ENCODE measurements at regions not wholly inside any gene's neighbourhood (a gene's known extent, or its start where the extent isn't known, plus 50 kb on each side); places are given as distances from the start of the nearest gene placed in this dataset.

DNA sequence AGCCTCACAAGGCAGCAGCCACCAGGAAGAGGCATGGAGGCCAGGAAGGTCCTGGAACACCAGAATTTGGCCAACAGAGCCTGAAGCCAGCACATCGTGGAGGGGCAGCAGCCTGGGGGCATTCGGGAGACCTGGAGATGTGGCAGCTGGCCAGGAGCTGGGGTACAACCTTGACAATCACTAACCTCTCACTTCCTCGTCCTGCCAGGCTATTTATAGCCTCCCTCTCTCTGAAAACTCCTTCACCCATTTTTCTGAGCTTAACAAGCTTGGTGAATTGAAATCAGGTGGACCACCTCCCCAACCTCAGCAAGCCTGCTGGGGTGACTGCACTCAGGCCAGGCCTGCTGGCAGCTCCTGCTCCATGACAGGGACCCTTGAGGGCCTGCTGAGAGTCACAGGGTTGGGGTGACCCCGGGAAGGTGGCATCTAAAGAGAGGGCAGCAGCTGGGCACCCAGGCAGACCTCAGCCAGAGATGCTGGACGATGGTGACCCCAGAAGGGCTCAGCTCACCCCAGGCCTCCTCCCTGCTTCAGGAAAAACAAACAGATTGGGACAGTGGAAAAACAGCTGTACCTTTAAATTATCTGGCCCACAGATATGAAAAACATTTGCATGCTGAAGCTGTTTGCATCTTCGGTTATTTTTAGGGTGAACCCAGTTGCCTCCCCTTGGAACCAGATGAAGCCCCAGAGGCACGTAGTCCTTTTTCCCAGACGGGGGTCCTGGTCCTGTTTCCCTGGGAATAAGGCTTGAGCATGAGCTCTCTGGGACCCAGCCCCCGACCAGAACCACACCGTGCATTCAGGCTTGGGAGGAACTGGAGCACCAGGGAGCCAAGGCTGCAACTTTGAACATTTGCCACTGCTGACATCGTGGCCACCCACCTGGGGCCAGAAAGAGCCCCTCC is 67.0 kb downstream of the PITPNM2 start:
- no peaks in the 10 kb centered on the region for H3K36me3 Mint-ChIP-seq (ENCODE audit: insufficient read depth, unreplicated experiment)
- H3K4me1 ChIP-seq = no peaks in the 10 kb centered on the region
- no peak overlapping the region for H3K4me3 ChIP-seq (ENCODE audit: low read depth, low read length)
- DNase-seq = no peak
- H3K36me3 ChIP-seq (ENCODE audit: control insufficient read depth, insufficient read depth, low read length) = no peaks in the 10 kb centered on the region; the same call in 1 of the 2 replicates
- no peaks in the 10 kb centered on the region for H3K4me1 Mint-ChIP-seq (ENCODE audit: low read depth, unreplicated experiment)
- no TSS peak for BruUV-seq (replicated peaks)
- no peaks in the 10 kb centered on the region for H3K9me3 Mint-ChIP-seq (ENCODE audit: unreplicated experiment)
- ChIA-PET POLR2A (no interaction called here), CTCF (no interaction called here)
- no peaks in the 10 kb centered on the region for H3K27me3 ChIP-seq (replicated peaks; ENCODE audit: control insufficient read depth, insufficient read depth, low read length)
- H3K4me3 Mint-ChIP-seq (ENCODE audit: unreplicated experiment) = no peak overlapping the region
- intact Hi-C loops (cut with micrococcal nuclease; ENCODE audit: unreplicated experiment) = no loop called here
- no peaks in the 10 kb centered on the region for H3K9me3 ChIP-seq
- H3K27ac Mint-ChIP-seq (ENCODE audit: unreplicated experiment) = no peak overlapping the region
- H3K27me3 Mint-ChIP-seq (ENCODE audit: insufficient read depth, unreplicated experiment) = no peaks in the 10 kb centered on the region
- TF ChIP-seq, protein P1, sequence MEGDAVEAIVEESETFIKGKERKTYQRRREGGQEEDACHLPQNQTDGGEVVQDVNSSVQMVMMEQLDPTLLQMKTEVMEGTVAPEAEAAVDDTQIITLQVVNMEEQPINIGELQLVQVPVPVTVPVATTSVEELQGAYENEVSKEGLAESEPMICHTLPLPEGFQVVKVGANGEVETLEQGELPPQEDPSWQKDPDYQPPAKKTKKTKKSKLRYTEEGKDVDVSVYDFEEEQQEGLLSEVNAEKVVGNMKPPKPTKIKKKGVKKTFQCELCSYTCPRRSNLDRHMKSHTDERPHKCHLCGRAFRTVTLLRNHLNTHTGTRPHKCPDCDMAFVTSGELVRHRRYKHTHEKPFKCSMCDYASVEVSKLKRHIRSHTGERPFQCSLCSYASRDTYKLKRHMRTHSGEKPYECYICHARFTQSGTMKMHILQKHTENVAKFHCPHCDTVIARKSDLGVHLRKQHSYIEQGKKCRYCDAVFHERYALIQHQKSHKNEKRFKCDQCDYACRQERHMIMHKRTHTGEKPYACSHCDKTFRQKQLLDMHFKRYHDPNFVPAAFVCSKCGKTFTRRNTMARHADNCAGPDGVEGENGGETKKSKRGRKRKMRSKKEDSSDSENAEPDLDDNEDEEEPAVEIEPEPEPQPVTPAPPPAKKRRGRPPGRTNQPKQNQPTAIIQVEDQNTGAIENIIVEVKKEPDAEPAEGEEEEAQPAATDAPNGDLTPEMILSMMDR (IDR thresholded peaks at IDR 0.05; ENCODE audit: insufficient read depth in 1 of 2, low read depth in 1 of 2, low read length in 1 of 2, severe bottlenecking in 1 of 2, unreplicated experiment in 1 of 2) = no peak

DNA sequence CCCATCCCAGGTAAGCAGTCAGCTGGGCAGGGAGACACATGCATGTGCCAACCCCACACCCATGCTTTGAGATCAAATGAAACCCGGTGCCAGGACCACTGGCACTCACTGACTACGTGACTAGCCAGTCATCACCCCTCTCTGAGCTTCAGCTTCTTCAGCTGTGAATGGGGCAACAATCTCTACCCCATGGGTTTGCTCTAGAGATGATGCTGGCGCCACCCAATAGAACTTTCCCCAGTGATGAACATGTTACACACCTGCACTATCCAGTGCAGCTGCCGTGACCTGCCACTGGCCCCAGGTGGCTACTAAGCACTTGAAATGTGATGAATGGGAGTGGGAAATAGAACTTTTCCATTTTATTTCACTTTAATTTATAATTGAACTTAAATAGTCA is 70.3 kb downstream of the PITPNM2 start:
- ChIA-PET CTCF (no interaction called here), POLR2A (no interaction called here)
- Histone ChIP-seq H3K27me3 (replicated peaks; ENCODE audit: control insufficient read depth, insufficient read depth, low read length) (no peaks in the 10 kb centered on the region), H3K9me3 (no peaks in the 10 kb centered on the region), H3K36me3 (ENCODE audit: control insufficient read depth, insufficient read depth, low read length) (no peaks in the 10 kb centered on the region), H3K4me1 (peaks cover 3% of the 10 kb centered on the region; the same call in 1 of the 2 replicates), H3K4me3 (ENCODE audit: low read depth, low read length) (no peak overlapping the region)
- no peaks in the 10 kb centered on the region for H3K27me3 Mint-ChIP-seq (ENCODE audit: insufficient read depth, unreplicated experiment)
- no peak for DNase-seq
- H3K9me3 Mint-ChIP-seq (ENCODE audit: unreplicated experiment) = no peaks in the 10 kb centered on the region
- BruUV-seq (replicated peaks) = no TSS peak
- no peaks in the 10 kb centered on the region for H3K36me3 Mint-ChIP-seq (ENCODE audit: insufficient read depth, unreplicated experiment)
- TF ChIP-seq, protein P1 (IDR thresholded peaks at IDR 0.05; ENCODE audit: insufficient read depth in 1 of 2, low read depth in 1 of 2, low read length in 1 of 2, severe bottlenecking in 1 of 2, unreplicated experiment in 1 of 2) = no peak
- H3K27ac Mint-ChIP-seq (ENCODE audit: unreplicated experiment) = no peak overlapping the region
- H3K4me1 Mint-ChIP-seq (ENCODE audit: low read depth, unreplicated experiment) = no peaks in the 10 kb centered on the region
- no peak overlapping the region for H3K4me3 Mint-ChIP-seq (ENCODE audit: unreplicated experiment)
- intact Hi-C loops (cut with micrococcal nuclease; ENCODE audit: unreplicated experiment) = no loop called here

DNA sequence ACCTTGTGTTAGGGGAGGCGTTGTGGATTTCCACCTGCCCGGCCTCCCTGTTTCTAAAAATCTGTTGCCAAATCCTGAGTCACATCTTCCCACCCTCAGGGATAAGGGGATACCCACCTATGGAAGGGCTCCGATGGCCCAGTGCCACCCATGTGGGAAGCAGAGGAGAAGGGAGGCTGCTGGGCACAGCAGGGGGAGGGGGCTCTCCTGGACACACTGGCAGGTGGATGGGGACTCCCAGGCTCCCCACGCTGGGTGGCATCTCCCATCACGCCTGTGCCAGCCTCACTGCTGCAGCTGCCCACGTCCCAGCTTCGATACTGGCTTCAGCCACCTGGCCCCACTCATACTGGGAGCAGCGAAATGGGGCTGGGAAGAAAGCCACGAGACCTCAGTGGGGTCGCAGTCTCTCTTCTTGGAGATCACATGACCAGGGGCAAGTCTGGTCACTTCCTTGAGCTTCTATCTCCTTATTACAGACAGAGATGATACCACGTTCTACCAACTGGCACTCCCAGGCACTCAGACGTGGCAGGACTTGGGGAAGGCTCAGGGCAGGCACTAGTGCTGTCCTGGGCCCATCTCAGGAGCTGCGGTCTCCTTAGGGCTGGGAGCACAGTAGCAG is 72.2 kb downstream of the PITPNM2 start:
- intact Hi-C loops (cut with micrococcal nuclease; ENCODE audit: unreplicated experiment) = no loop called here
- ChIA-PET CTCF (no interaction called here), POLR2A (no interaction called here)
- Histone ChIP-seq H3K4me1 (peaks cover 4% of the 10 kb centered on the region; the same call in 1 of the 2 replicates), H3K27me3 (replicated peaks; ENCODE audit: control insufficient read depth, insufficient read depth, low read length) (no peaks in the 10 kb centered on the region), H3K4me3 (ENCODE audit: low read depth, low read length) (no peak overlapping the region), H3K36me3 (ENCODE audit: control insufficient read depth, insufficient read depth, low read length) (no peaks in the 10 kb centered on the region), H3K9me3 (no peaks in the 10 kb centered on the region)
- no peaks in the 10 kb centered on the region for H3K4me1 Mint-ChIP-seq (ENCODE audit: low read depth, unreplicated experiment)
- H3K36me3 Mint-ChIP-seq (ENCODE audit: insufficient read depth, unreplicated experiment) = no peaks in the 10 kb centered on the region
- TF ChIP-seq, protein P1 (IDR thresholded peaks at IDR 0.05; ENCODE audit: insufficient read depth in 1 of 2, low read depth in 1 of 2, low read length in 1 of 2, severe bottlenecking in 1 of 2, unreplicated experiment in 1 of 2) = no peak
- H3K27ac Mint-ChIP-seq (ENCODE audit: unreplicated experiment) = no peak overlapping the region
- no peaks in the 10 kb centered on the region for H3K27me3 Mint-ChIP-seq (ENCODE audit: insufficient read depth, unreplicated experiment)
- H3K4me3 Mint-ChIP-seq (ENCODE audit: unreplicated experiment) = no peak overlapping the region
- BruUV-seq (replicated peaks) = no TSS peak
- H3K9me3 Mint-ChIP-seq (ENCODE audit: unreplicated experiment) = no peaks in the 10 kb centered on the region
- DNase-seq = no peak

Measured in Caco-2 (cell line).